ENCODE measurements at regions not wholly inside any gene's neighbourhood (a gene's known extent, or its start where the extent isn't known, plus 50 kb on each side); places are given as distances from the start of the nearest gene placed in this dataset.

DNA sequence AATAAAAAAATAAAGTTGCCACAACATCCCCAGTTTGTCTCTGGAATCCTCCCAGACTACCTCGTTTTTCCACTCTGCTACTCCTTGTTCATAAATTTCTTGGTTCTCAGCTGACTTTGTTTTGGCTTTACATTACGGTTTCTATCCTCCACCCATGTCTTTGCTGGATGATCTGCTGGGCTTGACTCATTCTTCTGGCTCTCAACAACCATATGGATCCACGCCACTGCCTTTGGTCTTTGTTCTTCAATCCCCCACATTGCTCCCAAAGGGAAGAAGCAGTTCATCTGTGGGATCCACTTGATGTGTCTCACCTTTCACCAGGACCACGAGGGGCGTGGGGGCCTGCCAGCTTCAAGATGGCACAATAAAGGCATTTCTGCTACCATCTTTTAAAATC lies 67.1 kb upstream of the NBL1 start:
- TF ChIP-seq GTF2F1 (IDR thresholded peaks at IDR 0.05; ENCODE audit: low read length) (no peak), RARG (CRISPR knock-in tag; IDR thresholded peaks at IDR 0.05; ENCODE audit: low read depth) (no peak), CHD2 (IDR thresholded peaks at IDR 0.05; ENCODE audit: low read depth, low read length) (no peak), EZH2 (conservative IDR thresholded peaks at IDR 0.05; ENCODE audit: low read depth, low read length) (no peak), HNF1A (IDR thresholded peaks at IDR 0.05; ENCODE audit: low read depth) (no peak), HNF1A (CRISPR knock-in tag; IDR thresholded peaks at IDR 0.05; ENCODE audit: borderline replicate concordance) (no peak), PHF21A (CRISPR knock-in tag; IDR thresholded peaks at IDR 0.05) (no peak)
- TF ChIP-seq, protein P1, sequence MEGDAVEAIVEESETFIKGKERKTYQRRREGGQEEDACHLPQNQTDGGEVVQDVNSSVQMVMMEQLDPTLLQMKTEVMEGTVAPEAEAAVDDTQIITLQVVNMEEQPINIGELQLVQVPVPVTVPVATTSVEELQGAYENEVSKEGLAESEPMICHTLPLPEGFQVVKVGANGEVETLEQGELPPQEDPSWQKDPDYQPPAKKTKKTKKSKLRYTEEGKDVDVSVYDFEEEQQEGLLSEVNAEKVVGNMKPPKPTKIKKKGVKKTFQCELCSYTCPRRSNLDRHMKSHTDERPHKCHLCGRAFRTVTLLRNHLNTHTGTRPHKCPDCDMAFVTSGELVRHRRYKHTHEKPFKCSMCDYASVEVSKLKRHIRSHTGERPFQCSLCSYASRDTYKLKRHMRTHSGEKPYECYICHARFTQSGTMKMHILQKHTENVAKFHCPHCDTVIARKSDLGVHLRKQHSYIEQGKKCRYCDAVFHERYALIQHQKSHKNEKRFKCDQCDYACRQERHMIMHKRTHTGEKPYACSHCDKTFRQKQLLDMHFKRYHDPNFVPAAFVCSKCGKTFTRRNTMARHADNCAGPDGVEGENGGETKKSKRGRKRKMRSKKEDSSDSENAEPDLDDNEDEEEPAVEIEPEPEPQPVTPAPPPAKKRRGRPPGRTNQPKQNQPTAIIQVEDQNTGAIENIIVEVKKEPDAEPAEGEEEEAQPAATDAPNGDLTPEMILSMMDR (CRISPR knock-in tag; IDR thresholded peaks at IDR 0.05) = no peak
